ENCODE measurements at regions not wholly inside any gene's neighbourhood (a gene's known extent, or its start where the extent isn't known, plus 50 kb on each side); places are given as distances from the start of the nearest gene placed in this dataset.

DNA sequence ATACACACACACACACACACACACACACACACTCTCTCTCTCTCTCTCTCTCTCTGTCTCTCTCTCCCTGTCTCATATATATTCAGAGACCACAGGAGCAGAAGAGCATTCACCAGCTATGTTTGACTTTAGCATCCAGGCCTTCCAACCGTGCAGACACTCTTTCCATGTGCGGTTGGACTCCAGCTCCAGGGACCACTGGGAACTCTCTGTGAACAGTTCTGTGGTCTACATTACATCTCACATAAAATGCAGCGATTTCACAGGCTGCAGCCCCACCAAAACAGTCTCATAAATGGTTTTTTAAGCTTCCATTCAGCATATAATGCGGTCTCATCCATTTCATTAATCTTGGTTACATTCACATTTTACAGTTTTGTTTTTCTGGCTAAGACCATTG is 508.4 kb upstream of the SULF2 start:
- TF ChIP-seq, protein P1, sequence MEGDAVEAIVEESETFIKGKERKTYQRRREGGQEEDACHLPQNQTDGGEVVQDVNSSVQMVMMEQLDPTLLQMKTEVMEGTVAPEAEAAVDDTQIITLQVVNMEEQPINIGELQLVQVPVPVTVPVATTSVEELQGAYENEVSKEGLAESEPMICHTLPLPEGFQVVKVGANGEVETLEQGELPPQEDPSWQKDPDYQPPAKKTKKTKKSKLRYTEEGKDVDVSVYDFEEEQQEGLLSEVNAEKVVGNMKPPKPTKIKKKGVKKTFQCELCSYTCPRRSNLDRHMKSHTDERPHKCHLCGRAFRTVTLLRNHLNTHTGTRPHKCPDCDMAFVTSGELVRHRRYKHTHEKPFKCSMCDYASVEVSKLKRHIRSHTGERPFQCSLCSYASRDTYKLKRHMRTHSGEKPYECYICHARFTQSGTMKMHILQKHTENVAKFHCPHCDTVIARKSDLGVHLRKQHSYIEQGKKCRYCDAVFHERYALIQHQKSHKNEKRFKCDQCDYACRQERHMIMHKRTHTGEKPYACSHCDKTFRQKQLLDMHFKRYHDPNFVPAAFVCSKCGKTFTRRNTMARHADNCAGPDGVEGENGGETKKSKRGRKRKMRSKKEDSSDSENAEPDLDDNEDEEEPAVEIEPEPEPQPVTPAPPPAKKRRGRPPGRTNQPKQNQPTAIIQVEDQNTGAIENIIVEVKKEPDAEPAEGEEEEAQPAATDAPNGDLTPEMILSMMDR (IDR thresholded peaks at IDR 0.05), result no peak
- TF ChIP-seq POLR2A (IDR thresholded peaks at IDR 0.05), result no peak
